ENCODE measurements at regions not wholly inside any gene's neighbourhood (a gene's known extent, or its start where the extent isn't known, plus 50 kb on each side); places are given as distances from the start of the nearest gene placed in this dataset.

GRCh38 chrX:26008042-26008441, 130.1 kb upstream of the MAGEB18 start:
- no TSS peak for BruUV-seq (replicated peaks)
- intact Hi-C loops (cut with micrococcal nuclease; ENCODE audit: unreplicated experiment) = no loop called here
- in situ Hi-C loops (cut with MboI) = no loop called here

More at GRCh38 chrX:26008042-26008441, 130.1 kb upstream of the MAGEB18 start:
- WGBS (ENCODE audit: insufficient coverage, insufficient replicate concordance, low lambda C conversion rate, missing lambda C conversion rate) = 0% methylated on average over 2 of the region's 2 CpGs
- RAD21 ChIA-PET (ENCODE audit: unreplicated experiment) = no interaction called here
- TF ChIP-seq FOXM1 (IDR thresholded peaks at IDR 0.05; ENCODE audit: low read depth, low read length) = no peak
- no peak for TF ChIP-seq IKZF1 (conservative IDR thresholded peaks at IDR 0.05)
- TF ChIP-seq, protein P1, sequence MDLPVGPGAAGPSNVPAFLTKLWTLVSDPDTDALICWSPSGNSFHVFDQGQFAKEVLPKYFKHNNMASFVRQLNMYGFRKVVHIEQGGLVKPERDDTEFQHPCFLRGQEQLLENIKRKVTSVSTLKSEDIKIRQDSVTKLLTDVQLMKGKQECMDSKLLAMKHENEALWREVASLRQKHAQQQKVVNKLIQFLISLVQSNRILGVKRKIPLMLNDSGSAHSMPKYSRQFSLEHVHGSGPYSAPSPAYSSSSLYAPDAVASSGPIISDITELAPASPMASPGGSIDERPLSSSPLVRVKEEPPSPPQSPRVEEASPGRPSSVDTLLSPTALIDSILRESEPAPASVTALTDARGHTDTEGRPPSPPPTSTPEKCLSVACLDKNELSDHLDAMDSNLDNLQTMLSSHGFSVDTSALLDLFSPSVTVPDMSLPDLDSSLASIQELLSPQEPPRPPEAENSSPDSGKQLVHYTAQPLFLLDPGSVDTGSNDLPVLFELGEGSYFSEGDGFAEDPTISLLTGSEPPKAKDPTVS (IDR thresholded peaks at IDR 0.05; ENCODE audit: low read depth, low read length) = no peak
- TF ChIP-seq RAD51 (IDR thresholded peaks at IDR 0.05) = no peak
- no peak for TF ChIP-seq BRCA1 (IDR thresholded peaks at IDR 0.05; ENCODE audit: low read depth, low read length)
- no peak for TF ChIP-seq SP1 (IDR thresholded peaks at IDR 0.05; ENCODE audit: low read depth, low read length)
- TF ChIP-seq, protein P2, sequence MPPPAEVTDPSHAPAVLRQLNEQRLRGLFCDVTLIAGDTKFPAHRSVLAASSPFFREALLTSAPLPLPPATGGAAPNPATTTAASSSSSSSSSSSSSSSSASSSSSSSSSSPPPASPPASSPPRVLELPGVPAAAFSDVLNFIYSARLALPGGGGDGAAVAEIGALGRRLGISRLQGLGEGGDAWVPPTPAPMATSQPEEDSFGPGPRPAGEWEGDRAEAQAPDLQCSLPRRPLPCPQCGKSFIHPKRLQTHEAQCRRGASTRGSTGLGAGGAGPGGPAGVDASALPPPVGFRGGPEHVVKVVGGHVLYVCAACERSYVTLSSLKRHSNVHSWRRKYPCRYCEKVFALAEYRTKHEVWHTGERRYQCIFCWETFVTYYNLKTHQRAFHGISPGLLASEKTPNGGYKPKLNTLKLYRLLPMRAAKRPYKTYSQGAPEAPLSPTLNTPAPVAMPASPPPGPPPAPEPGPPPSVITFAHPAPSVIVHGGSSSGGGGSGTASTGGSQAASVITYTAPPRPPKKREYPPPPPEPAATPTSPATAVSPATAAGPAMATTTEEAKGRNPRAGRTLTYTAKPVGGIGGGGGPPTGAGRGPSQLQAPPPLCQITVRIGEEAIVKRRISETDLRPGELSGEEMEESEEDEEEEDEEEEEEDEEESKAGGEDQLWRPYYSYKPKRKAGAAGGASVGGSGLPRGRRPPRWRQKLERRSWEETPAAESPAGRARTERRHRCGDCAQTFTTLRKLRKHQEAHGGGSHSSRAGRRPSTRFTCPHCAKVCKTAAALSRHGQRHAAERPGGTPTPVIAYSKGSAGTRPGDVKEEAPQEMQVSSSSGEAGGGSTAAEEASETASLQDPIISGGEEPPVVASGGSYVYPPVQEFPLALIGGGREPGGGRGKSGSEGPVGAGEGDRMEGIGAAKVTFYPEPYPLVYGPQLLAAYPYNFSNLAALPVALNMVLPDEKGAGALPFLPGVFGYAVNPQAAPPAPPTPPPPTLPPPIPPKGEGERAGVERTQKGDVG (CRISPR knock-in tag; IDR thresholded peaks at IDR 0.05) = no peak
- no peak for TF ChIP-seq CBX5 (IDR thresholded peaks at IDR 0.05; ENCODE audit: low read depth)
- no peak for TF ChIP-seq SREBF1 (IDR thresholded peaks at IDR 0.05; ENCODE audit: low read length)
- no peak for TF ChIP-seq BMI1 (IDR thresholded peaks at IDR 0.05; ENCODE audit: borderline replicate concordance)
- H3K27ac ChIP-seq (ENCODE audit: control insufficient read depth, insufficient read depth) = no peak overlapping the region
- CTCF ChIA-PET = no interaction called here
- no peaks in the 10 kb centered on the region for H3K9me3 ChIP-seq (replicated peaks; ENCODE audit: control insufficient read depth, insufficient read depth, low read length)
- POLR2A ChIA-PET = no interaction called here
- no peak overlapping the region for H3K4me2 ChIP-seq (ENCODE audit: control insufficient read depth, insufficient read depth)
- ATAC-seq (no peak), DNase-seq (ENCODE audit: low read depth, low spot score) (no peak), FAIRE-seq (no peak)
- no peak overlapping the region for H3K4me3 ChIP-seq
- no peaks in the 10 kb centered on the region for H3K36me3 ChIP-seq (ENCODE audit: control insufficient read depth in 2 of 2, insufficient read depth in 2 of 2, low read length in 1 of 2)
- no peaks in the 10 kb centered on the region for H3K79me2 ChIP-seq (ENCODE audit: control insufficient read depth, insufficient read depth, low read length)
- no peaks in the 10 kb centered on the region for H3K4me1 ChIP-seq (ENCODE audit: control insufficient read depth, insufficient read depth, low read length)
- H4K20me1 ChIP-seq (ENCODE audit: control insufficient read depth, insufficient read depth) = no peaks in the 10 kb centered on the region
- SMC1A ChIA-PET (ENCODE audit: uncharacterized antibody, unreplicated experiment) = no interaction called here
- no peaks in the 10 kb centered on the region for H3K27me3 ChIP-seq (replicated peaks in 1 of 2; ENCODE audit: control insufficient read depth in 2 of 2, insufficient read depth in 2 of 2, low read length in 1 of 2)
- no peak overlapping the region for H3K9ac ChIP-seq (ENCODE audit: control insufficient read depth, insufficient read depth, low read length)
- H2AFZ ChIP-seq (ENCODE audit: control insufficient read depth, low read depth, low read length) = no peak overlapping the region
